Activated CD4-positive, alpha-beta T cell treated with anti-CD3 and anti-CD28 coated beads, Interleukin-2, Interleukin-4, amounts not matched to agents 100 ng/mL and 50 ng/mL, durations not matched to agents 16 hours and 8 hours (primary cell): ENCODE measurements at regions not wholly inside any gene's neighbourhood (a gene's known extent, or its start where the extent isn't known, plus 50 kb on each side); places are given as distances from the start of the nearest gene placed in this dataset.
"Not testable (repeated sequence)": the region's sequence is repeated elsewhere in the genome, so short reads cannot be mapped to it uniquely, and the experiment has no call there.

Experiments
- DNase-seq: peaks from one replicate; pipeline ENCODE4 v3.0.0-alpha.2; 2020; ENCODE audit warnings: low spot score

- DNase-seq: no peak
Observed at GRCh38 chr4:23084559-23085248, 392.0 kb downstream of the GBA3 start.

GRCh38 chr4:23083391-23083790 lies 390.7 kb downstream of the GBA3 start:
- DNase-seq: no peak

GRCh38 chr4:23080171-23080570 lies 387.4 kb downstream of the GBA3 start:
- DNase-seq: not testable (repeated sequence)

- no peak for DNase-seq
Observed at GRCh38 chr4:23070848-23071570, 378.3 kb downstream of the GBA3 start.

GRCh38 chr4:23068756-23069155 lies 376.0 kb downstream of the GBA3 start:
- DNase-seq: no peak

GRCh38 chr4:23068287-23068686 lies 375.6 kb downstream of the GBA3 start:
- no peak for DNase-seq

- DNase-seq: no peak
Observed at GRCh38 chr4:23062188-23062587, 369.5 kb downstream of the GBA3 start.

- DNase-seq: no peak
Observed at GRCh38 chr4:23061431-23061830, 368.7 kb downstream of the GBA3 start.

- DNase-seq: no peak
Observed at GRCh38 chr4:23060776-23061175, 368.0 kb downstream of the GBA3 start.

GRCh38 chr4:23058165-23058776 lies 365.5 kb downstream of the GBA3 start:
- no peak for DNase-seq

GRCh38 chr4:23041501-23041900 lies 348.8 kb downstream of the GBA3 start:
- DNase-seq: no peak

GRCh38 chr4:23040539-23040938 lies 347.8 kb downstream of the GBA3 start:
- DNase-seq: no peak

GRCh38 chr4:23039818-23040217 lies 347.1 kb downstream of the GBA3 start:
- no peak for DNase-seq

- DNase-seq: no peak
Observed at GRCh38 chr4:23038626-23039491, 346.1 kb downstream of the GBA3 start.

GRCh38 chr4:23036921-23037495 lies 344.3 kb downstream of the GBA3 start:
- no peak for DNase-seq

- DNase-seq: no peak
Observed at GRCh38 chr4:23036503-23036902, 343.8 kb downstream of the GBA3 start.

- no peak for DNase-seq
Observed at GRCh38 chr4:23035521-23036056, 342.9 kb downstream of the GBA3 start.

GRCh38 chr4:23034731-23035130 lies 342.0 kb downstream of the GBA3 start:
- no peak for DNase-seq

- DNase-seq: no peak
Observed at GRCh38 chr4:23033796-23034195, 341.1 kb downstream of the GBA3 start.

- no peak for DNase-seq
Observed at GRCh38 chr4:23028875-23029274, 336.1 kb downstream of the GBA3 start.

- no peak for DNase-seq
Observed at GRCh38 chr4:23023666-23024065, 330.9 kb downstream of the GBA3 start.

GRCh38 chr4:23023121-23023520 lies 330.4 kb downstream of the GBA3 start:
- DNase-seq: no peak
